ENCODE measurements at regions not wholly inside any gene's neighbourhood (a gene's known extent, or its start where the extent isn't known, plus 50 kb on each side); places are given as distances from the start of the nearest gene placed in this dataset.

- no peak for TF ChIP-seq ZNF281 (CRISPR knock-in tag; IDR thresholded peaks at IDR 0.05; ENCODE audit: borderline replicate concordance)
- TF ChIP-seq POLR2A (IDR thresholded peaks at IDR 0.05; ENCODE audit: insufficient read depth in 1 of 2, low read depth in 2 of 2, low read length in 2 of 2): no peak
Observed at GRCh38 chr2:226184940-226185615, 614.5 kb downstream of the IRS1 start.
